Esophagus (tissue), 2 donors: ENCODE measurements at regions not wholly inside any gene's neighbourhood (a gene's known extent, or its start where the extent isn't known, plus 50 kb on each side); places are given as distances from the start of the nearest gene placed in this dataset.

Experiments
- H3K27ac ChIP-seq, 2 donors: one replicate each; pipeline ENCODE4 v1.5.1; 2013; ENCODE audit warnings: low read depth in 2 of 2, mild to moderate bottlenecking in 2 of 2, inconsistent platforms in 1 of 2, low read length in 1 of 2, moderate library complexity in 1 of 2
- H3K27me3 ChIP-seq, 2 donors: one replicate each; pipeline ENCODE4 v1.6.1; 2013; ENCODE audit warnings: low read length in 2 of 2, control low read depth in 1 of 2, mild to moderate bottlenecking in 1 of 2; ENCODE audit not compliant: insufficient read depth in 2 of 2, control insufficient read depth in 1 of 2
- H3K36me3 ChIP-seq, 2 donors: one replicate each; pipeline ENCODE4 v1.6.1; 2013; ENCODE audit warnings: low read length in 1 of 2; ENCODE audit not compliant: control insufficient read depth in 2 of 2, insufficient read depth in 2 of 2
- H3K4me1 ChIP-seq, 2 donors: one replicate each; pipeline ENCODE4 v1.6.1; 2013; ENCODE audit warnings: low read length in 1 of 2; ENCODE audit not compliant: control insufficient read depth in 2 of 2, insufficient read depth in 2 of 2
- H3K4me3 ChIP-seq, 2 donors: one replicate each; pipeline ENCODE4 v1.5.1; 2013; ENCODE audit warnings: low read length in 2 of 2, mild to moderate bottlenecking in 2 of 2, low read depth in 1 of 2, moderate library complexity in 1 of 2
- H3K9me3 ChIP-seq, 2 donors: one replicate each; pipeline ENCODE4 v1.6.1; 2013; ENCODE audit warnings: mild to moderate bottlenecking in 2 of 2, low read depth in 1 of 2, low read length in 1 of 2, moderate library complexity in 1 of 2; ENCODE audit not compliant: control insufficient read depth in 2 of 2, insufficient read depth in 1 of 2
- WGBS, 2 donors: extraction: QIAGEN DNeasy Blood & Tissue Kit; methylation state at CpG; one replicate each; pipeline ENCODE4 v1.1.7; 2013; 5-methylcytosine and 5-hydroxymethylcytosine counted together
- donor health status: healthy with polysubstance abuse.
- donor health status: Bipolar disorder and iron deficiency.

DNA sequence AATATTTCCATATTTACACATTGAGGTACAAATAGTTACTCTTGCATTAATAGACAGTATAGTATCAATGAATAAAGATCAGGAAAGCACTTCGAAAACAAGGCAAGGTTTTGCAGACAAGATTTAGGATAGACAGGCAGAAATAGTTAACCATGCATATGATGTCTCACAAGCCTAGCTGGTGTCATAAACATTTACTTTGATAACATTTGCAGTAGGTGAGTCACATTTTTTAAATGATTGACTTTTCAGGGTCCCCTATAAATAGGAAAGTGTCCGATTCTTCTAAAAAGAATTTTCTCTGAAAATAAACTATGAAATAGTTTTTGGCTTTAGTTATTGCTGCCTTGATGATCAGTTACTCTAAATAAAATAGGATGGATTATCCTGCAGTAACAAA is 162.1 kb downstream of the SNX18 start:
- H3K36me3 ChIP-seq: no peaks in the 10 kb centered on the region
- no peaks in the 10 kb centered on the region for H3K4me1 ChIP-seq
- WGBS, 2 donors: 77 to 82% methylated on average over 2 of the region's 2 CpGs
- H3K27ac ChIP-seq: no peak overlapping the region
- H3K27me3 ChIP-seq: no peaks in the 10 kb centered on the region
- H3K9me3 ChIP-seq: no peaks in the 10 kb centered on the region
- H3K4me3 ChIP-seq: no peak overlapping the region

DNA sequence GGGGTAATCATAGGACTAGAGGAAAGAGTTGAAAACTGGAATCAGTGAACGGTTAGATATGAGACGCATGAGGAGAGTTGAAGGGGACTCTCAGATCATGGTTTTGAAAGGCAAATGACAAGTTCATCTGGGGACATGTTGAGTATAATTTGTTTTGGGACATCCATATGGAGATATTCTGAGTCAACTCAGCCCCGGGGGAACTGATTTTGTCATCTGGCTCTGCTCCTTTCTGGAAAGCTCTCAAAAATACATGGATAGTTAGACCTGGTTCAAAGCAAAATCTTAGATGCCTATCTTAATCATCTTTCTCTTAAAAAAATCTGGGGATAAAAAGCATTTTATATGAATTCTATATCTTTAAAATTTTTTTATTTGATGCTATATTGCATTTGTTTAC is 161.2 kb downstream of the SNX18 start:
- H3K36me3 ChIP-seq: no peaks in the 10 kb centered on the region
- no peak overlapping the region for H3K4me3 ChIP-seq
- no peaks in the 10 kb centered on the region for H3K4me1 ChIP-seq
- no peaks in the 10 kb centered on the region for H3K9me3 ChIP-seq
- WGBS, 2 donors: 66 to 76% methylated on average over 3 of the region's 3 CpGs
- H3K27ac ChIP-seq: no peak overlapping the region
- H3K27me3 ChIP-seq: no peaks in the 10 kb centered on the region

DNA sequence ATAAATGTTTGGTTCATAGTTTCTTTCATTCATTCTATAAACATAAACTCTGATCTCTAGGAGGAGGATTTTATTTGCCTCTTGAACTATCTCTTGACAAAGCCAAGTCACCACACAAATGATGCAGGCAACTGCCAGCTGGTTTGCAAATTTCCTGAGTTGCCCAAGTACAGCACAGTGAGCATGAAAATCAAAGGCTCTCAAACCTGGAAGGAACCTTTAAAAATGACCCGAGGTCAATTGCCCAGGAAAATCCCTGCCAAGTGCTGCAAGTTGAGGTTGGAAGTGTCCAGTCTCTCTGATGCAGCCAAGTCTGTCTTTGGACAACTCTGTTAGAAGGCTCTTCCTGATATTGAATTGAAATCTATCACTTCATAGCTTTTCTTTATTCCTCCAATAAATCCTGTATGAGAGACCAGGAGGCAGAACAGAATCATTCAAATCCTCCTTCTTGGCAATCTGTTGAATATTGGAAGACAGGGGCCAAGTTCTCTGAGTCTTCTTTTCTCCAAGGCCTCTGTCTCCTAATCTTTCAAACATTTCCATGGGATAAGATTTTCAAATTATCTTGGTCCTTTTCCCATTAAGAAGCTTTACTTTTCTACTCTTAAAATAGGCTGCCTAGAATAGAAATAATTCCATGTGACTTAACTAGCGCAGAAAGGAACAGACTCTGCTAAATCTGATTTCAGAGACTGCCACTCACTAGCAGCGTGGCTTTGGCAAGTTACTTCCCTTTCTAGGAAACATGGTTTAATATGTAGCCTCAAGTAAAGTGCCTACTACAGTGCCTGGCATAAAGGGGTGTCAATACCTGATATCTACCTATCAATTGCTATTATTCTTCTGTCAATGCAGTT is 159.2 kb downstream of the SNX18 start:
- H3K9me3 ChIP-seq: no peaks in the 10 kb centered on the region
- no peaks in the 10 kb centered on the region for H3K4me1 ChIP-seq
- H3K4me3 ChIP-seq: no peak overlapping the region
- no peak overlapping the region for H3K27ac ChIP-seq
- H3K36me3 ChIP-seq: no peaks in the 10 kb centered on the region
- 61 to 62% methylated on average over 3 of the region's 3 CpGs for WGBS, 2 donors
- no peaks in the 10 kb centered on the region for H3K27me3 ChIP-seq

DNA sequence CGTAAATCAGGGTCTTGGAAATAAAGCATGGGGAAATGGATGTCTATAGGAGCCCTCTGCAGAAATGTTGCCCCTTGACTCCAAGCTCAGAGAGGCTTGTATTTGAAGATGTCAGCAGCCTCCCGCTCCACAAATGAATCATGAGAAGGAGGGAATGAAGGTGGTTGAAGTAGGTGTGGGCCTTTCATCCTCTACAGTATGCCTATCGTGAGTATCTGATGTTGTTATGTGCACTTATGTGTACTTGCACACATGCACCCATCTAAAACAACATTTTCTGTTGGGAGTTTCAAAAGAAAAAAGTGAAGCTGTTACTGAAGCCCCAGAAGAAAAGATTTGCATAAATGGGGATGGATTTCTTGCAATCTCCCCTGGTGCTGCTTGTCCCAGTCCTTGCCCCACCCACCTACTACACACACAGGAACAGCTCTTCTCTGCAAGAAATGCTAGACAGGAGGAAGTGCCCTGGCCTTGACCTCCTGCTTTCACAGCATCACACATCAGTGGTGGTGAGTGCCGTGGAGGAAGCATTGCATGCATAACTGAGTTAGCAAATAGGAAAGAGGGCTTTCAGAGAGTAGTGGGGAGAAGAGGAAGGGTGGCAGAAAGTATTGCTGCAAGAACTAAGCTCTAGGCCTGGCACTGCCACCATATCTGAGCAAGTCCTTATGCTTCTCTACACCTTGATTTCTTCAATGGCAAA is 156.1 kb downstream of the SNX18 start:
- peaks cover 0 to 5% of the 10 kb centered on the region in 2 donors for H3K4me1 ChIP-seq
- H3K36me3 ChIP-seq: no peaks in the 10 kb centered on the region
- WGBS, 2 donors: 74 to 82% methylated on average over 4 of the region's 4 CpGs
- no peak overlapping the region for H3K27ac ChIP-seq
- H3K4me3 ChIP-seq: no peak overlapping the region
- H3K9me3 ChIP-seq: no peaks in the 10 kb centered on the region
- H3K27me3 ChIP-seq: no peaks in the 10 kb centered on the region

DNA sequence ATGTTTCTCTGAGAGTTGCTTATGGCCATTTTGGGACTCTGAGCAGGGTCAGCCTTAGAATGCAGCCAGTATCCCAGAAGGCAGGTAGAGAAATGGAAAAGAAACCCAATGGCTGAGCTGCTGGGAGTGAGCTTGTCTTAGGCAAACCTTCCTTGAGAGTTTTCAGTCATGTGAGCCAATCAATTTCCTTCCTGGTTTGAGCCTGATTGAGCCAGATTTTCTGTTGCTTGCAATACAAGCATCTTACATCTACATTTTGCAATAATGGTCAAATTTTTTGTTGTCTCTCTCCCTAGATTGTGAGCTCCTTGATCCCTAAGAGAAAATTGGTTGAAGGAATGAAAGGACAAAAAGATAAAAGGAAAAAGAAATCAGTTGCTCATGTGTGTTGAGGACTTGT is 155.3 kb downstream of the SNX18 start:
- no peaks in the 10 kb centered on the region for H3K36me3 ChIP-seq
- H3K27ac ChIP-seq: no peak overlapping the region
- peaks cover 0 to 5% of the 10 kb centered on the region in 2 donors for H3K4me1 ChIP-seq

DNA sequence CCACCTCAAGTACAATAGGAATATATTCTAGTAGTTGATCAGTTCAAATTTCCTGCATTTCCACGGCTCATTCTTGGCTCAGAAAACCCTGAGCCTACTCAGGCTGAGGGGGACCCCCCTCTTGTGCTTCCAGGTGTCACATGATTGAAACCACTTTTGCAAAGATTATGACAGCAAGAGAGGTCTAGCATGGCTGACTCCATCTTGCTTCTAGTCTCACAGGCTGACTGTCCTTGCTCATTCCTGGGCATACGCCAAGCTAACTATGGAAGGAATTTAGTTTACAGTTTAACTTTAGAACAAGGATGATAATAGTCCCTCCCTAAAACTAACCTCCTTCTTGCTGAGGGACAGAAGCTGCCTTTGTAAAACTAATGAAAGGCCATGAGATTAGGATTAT is 154.1 kb downstream of the SNX18 start:
- H3K9me3 ChIP-seq: no peaks in the 10 kb centered on the region
- H3K4me1 ChIP-seq: peaks cover 0 to 5% of the 10 kb centered on the region in 2 donors
- H3K4me3 ChIP-seq: no peak overlapping the region
- H3K27ac ChIP-seq: peak overlapping the region; percentile 61 to 71
- H3K36me3 ChIP-seq: no peaks in the 10 kb centered on the region
- no peaks in the 10 kb centered on the region for H3K27me3 ChIP-seq
- WGBS, 2 donors: 75 to 82% methylated on average over 2 of the region's 2 CpGs

More for the DNA sequence above, 155.3 kb downstream of the SNX18 start:
- Histone ChIP-seq H3K27me3 (no peaks in the 10 kb centered on the region), H3K9me3 (no peaks in the 10 kb centered on the region), H3K4me3 (no peak overlapping the region)

DNA sequence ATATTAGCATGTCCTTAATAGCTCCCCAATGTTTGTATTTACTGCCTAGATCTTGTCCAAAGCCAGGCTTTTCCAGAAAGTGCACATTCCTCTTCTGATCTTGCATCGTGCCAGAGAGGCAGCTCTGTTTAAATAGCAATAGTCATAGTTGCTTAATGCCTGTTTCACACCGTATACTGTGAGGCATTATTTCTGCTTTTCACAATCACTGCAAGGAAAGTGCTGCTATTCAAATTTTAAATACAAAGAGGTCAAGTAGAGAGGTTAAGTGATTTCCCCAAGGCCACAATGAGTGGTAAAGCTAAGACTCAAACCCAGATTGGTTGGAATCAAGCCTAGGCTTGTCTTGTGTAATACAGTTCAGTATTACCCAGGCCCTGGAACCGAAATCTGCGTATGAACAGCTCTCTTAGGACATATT is 153.6 kb downstream of the SNX18 start:
- Histone ChIP-seq H3K27me3 (no peaks in the 10 kb centered on the region), H3K4me3 (no peak overlapping the region), H3K27ac (peak overlapping the region in 1 of 2 donors; percentile 71), H3K4me1 (peaks cover 0 to 5% of the 10 kb centered on the region in 2 donors), H3K36me3 (no peaks in the 10 kb centered on the region), H3K9me3 (no peaks in the 10 kb centered on the region)
- 39 to 48% methylated on average over 4 of the region's 4 CpGs for WGBS, 2 donors

DNA sequence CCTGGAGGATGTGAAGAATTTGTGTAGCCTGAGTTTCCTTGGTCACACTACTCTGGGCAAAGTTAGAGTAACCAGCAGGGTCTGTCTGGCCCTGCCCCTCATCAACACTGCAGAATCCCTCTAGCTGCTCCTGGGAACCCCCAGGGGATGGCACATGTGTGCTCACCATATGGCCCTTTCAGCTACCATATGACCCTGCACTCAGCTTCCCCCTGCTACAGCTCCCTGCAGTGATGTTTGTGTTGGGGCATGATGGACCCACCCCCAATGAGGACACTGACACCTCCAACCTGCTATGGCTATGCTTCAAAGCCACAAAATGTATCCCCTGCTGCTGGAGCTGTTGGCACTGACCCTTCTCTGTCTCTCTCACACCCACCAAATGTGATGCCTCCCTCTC is 152.7 kb downstream of the SNX18 start:
- Histone ChIP-seq H3K27ac (peak overlapping the region; percentile 2 to 64), H3K36me3 (no peaks in the 10 kb centered on the region), H3K27me3 (no peaks in the 10 kb centered on the region), H3K4me3 (no peak overlapping the region), H3K4me1 (peaks cover 0 to 5% of the 10 kb centered on the region in 2 donors), H3K9me3 (no peaks in the 10 kb centered on the region)

DNA sequence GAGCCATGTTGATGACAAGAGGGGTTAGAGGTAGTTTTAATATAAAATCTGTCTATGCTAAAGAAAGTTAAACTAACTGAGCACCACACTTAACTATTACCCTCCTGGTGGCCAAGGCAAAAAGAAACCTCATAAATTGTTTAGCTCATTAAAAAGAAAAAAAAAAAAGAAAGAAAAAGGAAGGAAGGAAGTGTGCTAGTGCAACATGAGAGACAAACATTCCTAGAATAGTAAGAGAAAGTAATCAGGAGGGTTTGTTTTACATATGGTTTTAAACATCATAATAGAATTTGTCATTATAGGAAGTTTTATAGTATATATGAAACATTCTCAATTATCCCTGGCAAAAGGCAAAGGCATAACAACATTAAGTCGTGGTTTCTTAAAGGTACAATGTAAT is 152.3 kb downstream of the SNX18 start:
- no peak overlapping the region for H3K4me3 ChIP-seq
- H3K9me3 ChIP-seq: no peaks in the 10 kb centered on the region
- peaks cover 0 to 5% of the 10 kb centered on the region in 2 donors for H3K4me1 ChIP-seq
- H3K27ac ChIP-seq: no peak overlapping the region
- 66 to 68% methylated on average over 1 of the region's 1 CpG for WGBS, 2 donors
- no peaks in the 10 kb centered on the region for H3K27me3 ChIP-seq
- no peaks in the 10 kb centered on the region for H3K36me3 ChIP-seq
